WTC11 (cell line): ENCODE measurements at regions not wholly inside any gene's neighbourhood (a gene's known extent, or its start where the extent isn't known, plus 50 kb on each side); places are given as distances from the start of the nearest gene placed in this dataset.

Experiments used
- ATAC-seq: fragments of 200-7000 bp; cut with Tn5 transposase; 2 replicates; pipeline ENCODE4 v1.10.0; 2021; ENCODE audit warnings: mild to moderate bottlenecking, moderate library complexity
- CTCF ChIA-PET: fragments of 300-600 bp; sonication (Branson Sonifier 250); formaldehyde crosslinking; loops from one replicate; lab custom pipeline; 2021; ENCODE audit warnings: antibody characterized with exemption; lab: Charles Lee
- POLR2A ChIA-PET: fragments of 350-600 bp; sonication (Branson Sonifier 250); formaldehyde crosslinking; loops from one replicate; lab custom pipeline; 2021; ENCODE audit warnings: antibody characterized with exemption; lab: Charles Lee
- DNase-seq: peaks from one replicate; pipeline ENCODE4 v3.0.0; 2021; ENCODE audit warnings: low spot score
- H3K27ac Mint-ChIP-seq: 2 replicates; pipeline ENCODE4 v1.8.0; 2021; ENCODE audit warnings: mixed read lengths
- H3K27me3 Mint-ChIP-seq: 2 replicates; pipeline ENCODE4 v1.8.0; 2021; ENCODE audit warnings: low read depth, mild to moderate bottlenecking, moderate library complexity, mixed read lengths
- H3K36me3 Mint-ChIP-seq: 2 replicates; pipeline ENCODE4 v1.8.0; 2021; ENCODE audit warnings: mixed read lengths
- H3K4me1 Mint-ChIP-seq: 2 replicates; pipeline ENCODE4 v1.8.0; 2022; ENCODE audit warnings: mixed read lengths
- H3K4me3 Mint-ChIP-seq: 2 replicates; pipeline ENCODE4 v1.8.0; 2021; ENCODE audit warnings: mild to moderate bottlenecking, moderate library complexity, mixed read lengths
- H3K9me3 Mint-ChIP-seq: 2 replicates; pipeline ENCODE4 v1.8.0; 2021; ENCODE audit warnings: mixed read lengths
- ELF4 ChIP-seq: sonication (generic); formaldehyde crosslinking; IDR thresholded peaks from 2 replicates; pipeline ENCODE4 v1.8.1; 2022; ENCODE audit warnings: low read depth, mild to moderate bottlenecking, moderate library complexity, missing genetic modification reagents
- FOXJ3 ChIP-seq: sonication (generic); formaldehyde crosslinking; IDR thresholded peaks from 2 replicates; pipeline ENCODE4 v1.9.0; 2021; ENCODE audit warnings: missing genetic modification reagents, mild to moderate bottlenecking, borderline replicate concordance
- FOXK1 ChIP-seq: sonication (generic); formaldehyde crosslinking; IDR thresholded peaks from 2 replicates; pipeline ENCODE4 v1.8.0; 2022; ENCODE audit warnings: mild to moderate bottlenecking, moderate library complexity, missing genetic modification reagents
- GTF2I ChIP-seq: fragments of 250-450 bp; sonication (Bioruptor Pico); conservative IDR thresholded peaks from 2 replicates; pipeline ENCODE4 v1.4.0; 2021; ENCODE audit warnings: mild to moderate bottlenecking
- JAZF1 ChIP-seq: fragments of 250-450 bp; sonication (Bioruptor Pico); IDR thresholded peaks from 2 replicates; pipeline ENCODE4 v1.9.0; 2021; ENCODE audit warnings: moderate library complexity, mild to moderate bottlenecking, inconsistent platforms
- NR2C2 ChIP-seq: sonication (generic); formaldehyde crosslinking; IDR thresholded peaks from 2 replicates; pipeline ENCODE4 v1.8.0; 2022; ENCODE audit warnings: mild to moderate bottlenecking, missing genetic modification reagents
- SMAD3 ChIP-seq: sonication (generic); formaldehyde crosslinking; IDR thresholded peaks from 2 replicates; pipeline ENCODE4 v1.8.0; 2022; ENCODE audit warnings: missing genetic modification reagents, mild to moderate bottlenecking, borderline replicate concordance
- ZNF138 ChIP-seq: sonication (generic); formaldehyde crosslinking; conservative IDR thresholded peaks from 2 replicates; pipeline ENCODE4 v1.8.1; 2022; ENCODE audit warnings: mild to moderate bottlenecking, moderate library complexity, missing genetic modification reagents
- ZNF219 ChIP-seq: sonication (generic); formaldehyde crosslinking; IDR thresholded peaks from 2 replicates; pipeline ENCODE4 v1.8.0; 2023; ENCODE audit warnings: missing genetic modification reagents, mild to moderate bottlenecking, borderline replicate concordance
- ZNF317 ChIP-seq: sonication (generic); formaldehyde crosslinking; IDR thresholded peaks from 2 replicates; pipeline ENCODE4 v1.8.1; 2023; ENCODE audit warnings: low read depth, mild to moderate bottlenecking, moderate library complexity, missing genetic modification reagents, borderline replicate concordance
- TF ChIP-seq, protein P1 (sequence below): sonication (generic); formaldehyde crosslinking; IDR thresholded peaks from 2 replicates; pipeline ENCODE4 v1.8.1; 2023; ENCODE audit warnings: mild to moderate bottlenecking, missing genetic modification reagents
- TF ChIP-seq, protein P2 (sequence below): sonication (generic); formaldehyde crosslinking; IDR thresholded peaks from 2 replicates; pipeline ENCODE4 v1.8.1; 2023; ENCODE audit warnings: mild to moderate bottlenecking, missing genetic modification reagents
- TF ChIP-seq, protein P3 (sequence below): sonication (generic); formaldehyde crosslinking; IDR thresholded peaks from 2 replicates; pipeline ENCODE4 v1.8.0; 2023; ENCODE audit warnings: mild to moderate bottlenecking, missing genetic modification reagents
- TF ChIP-seq, protein P4 (sequence below): fragments of 250-450 bp; sonication (Bioruptor Pico); IDR thresholded peaks from 2 replicates; pipeline ENCODE4 v1.9.0; 2021; ENCODE audit warnings: moderate library complexity, mild to moderate bottlenecking, inconsistent platforms, borderline replicate concordance
- TF ChIP-seq, protein P5 (sequence below): sonication (generic); formaldehyde crosslinking; IDR thresholded peaks from 2 replicates; pipeline ENCODE4 v1.8.0; 2023; ENCODE audit warnings: missing genetic modification reagents
- TF ChIP-seq, protein P6 (sequence below): fragments of 250-450 bp; sonication (Bioruptor Pico); IDR thresholded peaks from 2 replicates; pipeline ENCODE4 v1.9.0; 2021; ENCODE audit warnings: mild to moderate bottlenecking

DNA sequence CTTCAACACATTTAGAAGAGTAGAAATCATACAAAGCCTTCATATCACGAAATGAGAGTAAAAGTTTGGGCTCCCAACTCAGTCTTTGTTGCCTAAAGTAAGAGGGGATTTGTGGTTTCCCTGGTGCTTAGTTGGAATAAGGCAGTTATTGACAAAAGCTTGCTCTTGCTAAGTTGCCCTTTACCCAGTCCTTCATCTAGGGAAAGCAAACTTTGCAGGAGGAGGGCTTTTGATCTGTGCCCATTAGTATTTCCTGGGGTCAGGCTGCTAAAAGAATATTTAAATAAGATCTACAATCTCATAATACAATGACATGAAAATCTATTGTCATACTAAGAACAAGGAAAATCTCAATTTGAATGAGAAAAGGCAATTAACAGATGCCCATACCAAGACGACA lies 84.1 kb upstream of the ACO1 start (continued):
- no peak for TF ChIP-seq FOXJ3 (CRISPR knock-in tag)
- no peak for TF ChIP-seq ZNF219 (CRISPR knock-in tag)
- TF ChIP-seq, protein P1, sequence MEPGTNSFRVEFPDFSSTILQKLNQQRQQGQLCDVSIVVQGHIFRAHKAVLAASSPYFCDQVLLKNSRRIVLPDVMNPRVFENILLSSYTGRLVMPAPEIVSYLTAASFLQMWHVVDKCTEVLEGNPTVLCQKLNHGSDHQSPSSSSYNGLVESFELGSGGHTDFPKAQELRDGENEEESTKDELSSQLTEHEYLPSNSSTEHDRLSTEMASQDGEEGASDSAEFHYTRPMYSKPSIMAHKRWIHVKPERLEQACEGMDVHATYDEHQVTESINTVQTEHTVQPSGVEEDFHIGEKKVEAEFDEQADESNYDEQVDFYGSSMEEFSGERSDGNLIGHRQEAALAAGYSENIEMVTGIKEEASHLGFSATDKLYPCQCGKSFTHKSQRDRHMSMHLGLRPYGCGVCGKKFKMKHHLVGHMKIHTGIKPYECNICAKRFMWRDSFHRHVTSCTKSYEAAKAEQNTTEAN (CRISPR knock-in tag), result no peak
- no peak for TF ChIP-seq JAZF1 (CRISPR knock-in tag)
- TF ChIP-seq FOXK1, result no peak
- TF ChIP-seq, all 79 proteins: peak for 0

DNA sequence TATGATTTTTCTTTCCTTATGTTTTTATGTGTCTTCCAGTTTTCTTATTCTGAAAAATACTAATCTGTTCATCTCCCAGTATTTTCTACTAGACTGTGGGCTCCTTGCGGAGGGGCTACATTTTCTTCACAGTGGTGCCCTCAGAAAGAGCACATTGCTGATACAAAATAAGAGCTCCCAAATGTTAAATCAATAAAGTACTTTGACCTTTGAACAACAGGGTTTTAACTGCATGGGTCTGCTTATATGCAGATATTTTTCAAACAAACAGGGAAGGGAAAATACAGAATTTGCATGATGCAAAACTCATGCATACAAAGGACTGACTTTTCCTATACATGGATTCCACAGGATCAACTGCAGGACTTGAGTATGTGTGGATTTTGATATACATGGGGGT lies 79.9 kb upstream of the ACO1 start:
- Mint-ChIP-seq H3K9me3 (peaks cover 30% of the 10 kb centered on the region), H3K36me3 (peaks cover 25% of the 10 kb centered on the region), H3K4me1 (peaks cover 47% of the 10 kb centered on the region), H3K4me3 (no peak overlapping the region), H3K27me3 (peaks cover 3% of the 10 kb centered on the region; the same call in 1 of the 2 replicates), H3K27ac (no peak overlapping the region)
- ChIA-PET POLR2A (no interaction called here), CTCF (no interaction called here)
- DNase-seq (no peak), ATAC-seq (no peak)
- TF ChIP-seq, protein P2, sequence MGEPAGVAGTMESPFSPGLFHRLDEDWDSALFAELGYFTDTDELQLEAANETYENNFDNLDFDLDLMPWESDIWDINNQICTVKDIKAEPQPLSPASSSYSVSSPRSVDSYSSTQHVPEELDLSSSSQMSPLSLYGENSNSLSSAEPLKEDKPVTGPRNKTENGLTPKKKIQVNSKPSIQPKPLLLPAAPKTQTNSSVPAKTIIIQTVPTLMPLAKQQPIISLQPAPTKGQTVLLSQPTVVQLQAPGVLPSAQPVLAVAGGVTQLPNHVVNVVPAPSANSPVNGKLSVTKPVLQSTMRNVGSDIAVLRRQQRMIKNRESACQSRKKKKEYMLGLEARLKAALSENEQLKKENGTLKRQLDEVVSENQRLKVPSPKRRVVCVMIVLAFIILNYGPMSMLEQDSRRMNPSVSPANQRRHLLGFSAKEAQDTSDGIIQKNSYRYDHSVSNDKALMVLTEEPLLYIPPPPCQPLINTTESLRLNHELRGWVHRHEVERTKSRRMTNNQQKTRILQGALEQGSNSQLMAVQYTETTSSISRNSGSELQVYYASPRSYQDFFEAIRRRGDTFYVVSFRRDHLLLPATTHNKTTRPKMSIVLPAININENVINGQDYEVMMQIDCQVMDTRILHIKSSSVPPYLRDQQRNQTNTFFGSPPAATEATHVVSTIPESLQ (CRISPR knock-in tag), result no peak

DNA sequence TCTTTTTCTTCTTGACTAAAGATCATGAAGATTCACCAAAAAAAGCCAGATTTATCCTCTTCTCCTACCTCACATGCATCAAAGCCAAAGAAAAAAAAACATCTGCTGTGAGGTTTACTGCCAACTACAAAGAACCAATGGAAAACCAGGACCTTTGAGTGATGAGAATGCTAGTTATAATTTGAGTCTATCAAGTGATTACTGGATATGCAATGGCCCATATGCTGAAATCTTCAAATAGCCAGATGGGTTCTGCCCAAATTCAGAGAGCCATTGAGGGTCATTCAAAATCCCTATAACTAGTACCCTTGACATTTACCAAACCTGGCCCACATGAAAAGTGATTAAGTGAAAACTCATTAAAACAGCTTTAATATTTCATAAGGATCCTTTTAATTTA lies 78.4 kb upstream of the ACO1 start:
- TF ChIP-seq, protein P3, sequence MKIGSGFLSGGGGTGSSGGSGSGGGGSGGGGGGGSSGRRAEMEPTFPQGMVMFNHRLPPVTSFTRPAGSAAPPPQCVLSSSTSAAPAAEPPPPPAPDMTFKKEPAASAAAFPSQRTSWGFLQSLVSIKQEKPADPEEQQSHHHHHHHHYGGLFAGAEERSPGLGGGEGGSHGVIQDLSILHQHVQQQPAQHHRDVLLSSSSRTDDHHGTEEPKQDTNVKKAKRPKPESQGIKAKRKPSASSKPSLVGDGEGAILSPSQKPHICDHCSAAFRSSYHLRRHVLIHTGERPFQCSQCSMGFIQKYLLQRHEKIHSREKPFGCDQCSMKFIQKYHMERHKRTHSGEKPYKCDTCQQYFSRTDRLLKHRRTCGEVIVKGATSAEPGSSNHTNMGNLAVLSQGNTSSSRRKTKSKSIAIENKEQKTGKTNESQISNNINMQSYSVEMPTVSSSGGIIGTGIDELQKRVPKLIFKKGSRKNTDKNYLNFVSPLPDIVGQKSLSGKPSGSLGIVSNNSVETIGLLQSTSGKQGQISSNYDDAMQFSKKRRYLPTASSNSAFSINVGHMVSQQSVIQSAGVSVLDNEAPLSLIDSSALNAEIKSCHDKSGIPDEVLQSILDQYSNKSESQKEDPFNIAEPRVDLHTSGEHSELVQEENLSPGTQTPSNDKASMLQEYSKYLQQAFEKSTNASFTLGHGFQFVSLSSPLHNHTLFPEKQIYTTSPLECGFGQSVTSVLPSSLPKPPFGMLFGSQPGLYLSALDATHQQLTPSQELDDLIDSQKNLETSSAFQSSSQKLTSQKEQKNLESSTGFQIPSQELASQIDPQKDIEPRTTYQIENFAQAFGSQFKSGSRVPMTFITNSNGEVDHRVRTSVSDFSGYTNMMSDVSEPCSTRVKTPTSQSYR (CRISPR knock-in tag), result no peak
- TF ChIP-seq, protein P4, sequence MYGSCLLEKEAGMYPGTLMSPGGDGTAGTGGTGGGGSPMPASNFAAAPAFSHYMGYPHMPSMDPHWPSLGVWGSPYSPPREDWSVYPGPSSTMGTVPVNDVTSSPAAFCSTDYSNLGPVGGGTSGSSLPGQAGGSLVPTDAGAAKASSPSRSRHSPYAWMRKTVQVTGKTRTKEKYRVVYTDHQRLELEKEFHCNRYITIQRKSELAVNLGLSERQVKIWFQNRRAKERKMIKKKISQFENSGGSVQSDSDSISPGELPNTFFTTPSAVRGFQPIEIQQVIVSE (CRISPR knock-in tag), result no peak
- no peak for TF ChIP-seq ZNF138 (CRISPR knock-in tag)
- TF ChIP-seq, protein P5, sequence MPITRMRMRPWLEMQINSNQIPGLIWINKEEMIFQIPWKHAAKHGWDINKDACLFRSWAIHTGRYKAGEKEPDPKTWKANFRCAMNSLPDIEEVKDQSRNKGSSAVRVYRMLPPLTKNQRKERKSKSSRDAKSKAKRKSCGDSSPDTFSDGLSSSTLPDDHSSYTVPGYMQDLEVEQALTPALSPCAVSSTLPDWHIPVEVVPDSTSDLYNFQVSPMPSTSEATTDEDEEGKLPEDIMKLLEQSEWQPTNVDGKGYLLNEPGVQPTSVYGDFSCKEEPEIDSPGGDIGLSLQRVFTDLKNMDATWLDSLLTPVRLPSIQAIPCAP (CRISPR knock-in tag), result no peak
- TF ChIP-seq GTF2I (CRISPR knock-in tag), result no peak
- ChIA-PET CTCF (no interaction called here), POLR2A (no interaction called here)
- no peak for ATAC-seq
- Mint-ChIP-seq H3K36me3 (peaks cover 22% of the 10 kb centered on the region), H3K4me3 (no peak overlapping the region), H3K4me1 (peaks cover 32% of the 10 kb centered on the region), H3K9me3 (peaks cover 26% of the 10 kb centered on the region), H3K27me3 (peaks cover 3% of the 10 kb centered on the region; the same call in 1 of the 2 replicates), H3K27ac (peak overlapping the region; percentile 78; the same call in 1 of the 2 replicates)
- no peak for DNase-seq

DNA sequence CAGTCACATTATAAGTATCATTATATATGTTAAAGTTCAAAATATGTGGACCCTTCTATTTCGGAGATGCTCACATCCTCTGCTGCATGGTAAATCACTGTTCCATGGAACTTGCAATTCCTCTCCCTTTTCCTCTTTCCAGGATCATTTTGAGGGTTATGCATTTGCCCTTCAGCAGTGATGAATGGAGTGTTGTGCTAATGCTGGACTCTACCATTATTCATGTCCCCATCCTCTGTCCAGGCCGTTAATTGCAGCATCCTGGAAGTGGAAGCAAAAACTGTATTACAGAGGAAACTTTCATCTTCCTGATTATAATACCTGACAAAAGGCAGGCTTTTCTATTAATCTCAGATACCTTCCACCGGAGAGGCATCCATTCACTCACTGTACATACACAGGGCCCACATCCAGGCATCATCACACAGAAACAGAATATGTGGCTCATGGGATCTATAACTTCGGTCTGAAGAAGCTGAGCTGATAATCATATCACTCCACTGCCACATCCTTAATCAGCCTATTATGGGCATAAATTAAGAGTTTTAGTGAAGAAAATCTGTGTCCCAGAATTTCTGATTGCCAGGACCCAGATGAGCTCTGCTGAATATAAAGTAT lies 65.0 kb upstream of the ACO1 start:
- ATAC-seq, result no peak
- peaks cover 11% of the 10 kb centered on the region for H3K4me1 Mint-ChIP-seq
- H3K36me3 Mint-ChIP-seq, result peaks cover 20% of the 10 kb centered on the region
- DNase-seq, result no peak
- TF ChIP-seq FOXK1 (no peak), ZNF317 (CRISPR knock-in tag) (no peak), SMAD3 (CRISPR knock-in tag) (no peak), NR2C2 (CRISPR knock-in tag) (no peak), ELF4 (CRISPR knock-in tag) (no peak)
- TF ChIP-seq, protein P3 (CRISPR knock-in tag), result no peak
- TF ChIP-seq, protein P6, sequence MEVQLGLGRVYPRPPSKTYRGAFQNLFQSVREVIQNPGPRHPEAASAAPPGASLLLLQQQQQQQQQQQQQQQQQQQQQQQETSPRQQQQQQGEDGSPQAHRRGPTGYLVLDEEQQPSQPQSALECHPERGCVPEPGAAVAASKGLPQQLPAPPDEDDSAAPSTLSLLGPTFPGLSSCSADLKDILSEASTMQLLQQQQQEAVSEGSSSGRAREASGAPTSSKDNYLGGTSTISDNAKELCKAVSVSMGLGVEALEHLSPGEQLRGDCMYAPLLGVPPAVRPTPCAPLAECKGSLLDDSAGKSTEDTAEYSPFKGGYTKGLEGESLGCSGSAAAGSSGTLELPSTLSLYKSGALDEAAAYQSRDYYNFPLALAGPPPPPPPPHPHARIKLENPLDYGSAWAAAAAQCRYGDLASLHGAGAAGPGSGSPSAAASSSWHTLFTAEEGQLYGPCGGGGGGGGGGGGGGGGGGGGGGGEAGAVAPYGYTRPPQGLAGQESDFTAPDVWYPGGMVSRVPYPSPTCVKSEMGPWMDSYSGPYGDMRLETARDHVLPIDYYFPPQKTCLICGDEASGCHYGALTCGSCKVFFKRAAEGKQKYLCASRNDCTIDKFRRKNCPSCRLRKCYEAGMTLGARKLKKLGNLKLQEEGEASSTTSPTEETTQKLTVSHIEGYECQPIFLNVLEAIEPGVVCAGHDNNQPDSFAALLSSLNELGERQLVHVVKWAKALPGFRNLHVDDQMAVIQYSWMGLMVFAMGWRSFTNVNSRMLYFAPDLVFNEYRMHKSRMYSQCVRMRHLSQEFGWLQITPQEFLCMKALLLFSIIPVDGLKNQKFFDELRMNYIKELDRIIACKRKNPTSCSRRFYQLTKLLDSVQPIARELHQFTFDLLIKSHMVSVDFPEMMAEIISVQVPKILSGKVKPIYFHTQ, result no peak
- H3K4me3 Mint-ChIP-seq, result no peak overlapping the region
- CTCF ChIA-PET, result no interaction called here
- peaks cover 22% of the 10 kb centered on the region for H3K9me3 Mint-ChIP-seq
- POLR2A ChIA-PET, result no interaction called here
- H3K27me3 Mint-ChIP-seq, result no peaks in the 10 kb centered on the region
- no peak overlapping the region for H3K27ac Mint-ChIP-seq
